IPS-18c (cell line): ENCODE measurements at regions not wholly inside any gene's neighbourhood (a gene's known extent, or its start where the extent isn't known, plus 50 kb on each side); places are given as distances from the start of the nearest gene placed in this dataset.

Experiments used
- H3K4me3 ChIP-seq: 2 replicates; pipeline ENCODE4 v1.7.0; 2013; ENCODE audit warnings: low read depth, mild to moderate bottlenecking, low read length, moderate library complexity; ENCODE audit not compliant: insufficient read depth
- H3K9me3 ChIP-seq: one replicate; pipeline ENCODE4 v1.6.1; 2013; ENCODE audit warnings: mild to moderate bottlenecking, low read length, moderate library complexity; ENCODE audit not compliant: control insufficient read depth, insufficient read depth

DNA sequence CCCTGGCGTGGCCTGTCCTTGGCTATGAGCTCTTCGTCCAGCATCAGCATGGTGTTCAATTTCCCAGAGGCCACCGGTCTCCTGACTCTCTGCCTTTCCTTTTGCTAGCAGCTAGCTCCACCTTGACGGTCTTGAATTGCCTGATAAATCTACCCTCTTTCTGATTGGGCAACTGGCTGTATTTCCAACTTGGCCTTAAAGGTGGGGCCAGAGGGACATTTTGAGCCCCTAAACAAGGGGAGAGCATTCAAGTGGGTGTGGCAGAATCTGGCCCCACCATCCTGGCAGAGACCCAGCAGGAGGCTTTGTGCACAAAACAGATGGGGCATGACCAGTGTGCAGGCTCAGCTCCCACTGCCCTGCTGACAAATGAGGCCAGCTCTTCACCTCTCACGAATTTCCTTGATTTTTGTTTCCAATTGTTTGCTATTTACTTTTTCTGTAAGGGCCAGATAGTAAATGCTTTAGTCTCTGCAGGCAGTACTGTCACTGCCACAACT is 148.9 kb upstream of the VSTM2B start:
- H3K4me3 ChIP-seq = no peak overlapping the region
- no peaks in the 10 kb centered on the region for H3K9me3 ChIP-seq

DNA sequence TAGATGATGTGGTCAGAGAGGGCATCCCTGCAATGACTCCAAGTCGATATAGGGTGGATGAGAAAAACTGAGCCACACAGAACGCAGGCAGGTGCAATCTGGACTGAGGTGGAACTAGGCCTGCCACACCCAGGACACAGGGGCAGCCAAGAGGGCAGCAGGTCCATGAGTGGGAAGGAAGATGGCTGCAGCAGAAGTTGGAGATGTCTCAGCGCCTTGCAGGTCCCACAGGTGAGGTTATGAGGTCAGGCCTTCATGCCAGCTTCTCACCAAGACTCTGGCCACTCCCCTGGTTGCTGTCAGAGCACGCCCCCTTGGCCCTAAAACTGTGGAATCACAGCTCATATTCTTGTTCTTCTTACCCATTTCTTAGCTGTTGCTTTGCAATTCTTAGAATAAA is 147.7 kb upstream of the VSTM2B start:
- no peaks in the 10 kb centered on the region for H3K9me3 ChIP-seq
- no peak overlapping the region for H3K4me3 ChIP-seq

DNA sequence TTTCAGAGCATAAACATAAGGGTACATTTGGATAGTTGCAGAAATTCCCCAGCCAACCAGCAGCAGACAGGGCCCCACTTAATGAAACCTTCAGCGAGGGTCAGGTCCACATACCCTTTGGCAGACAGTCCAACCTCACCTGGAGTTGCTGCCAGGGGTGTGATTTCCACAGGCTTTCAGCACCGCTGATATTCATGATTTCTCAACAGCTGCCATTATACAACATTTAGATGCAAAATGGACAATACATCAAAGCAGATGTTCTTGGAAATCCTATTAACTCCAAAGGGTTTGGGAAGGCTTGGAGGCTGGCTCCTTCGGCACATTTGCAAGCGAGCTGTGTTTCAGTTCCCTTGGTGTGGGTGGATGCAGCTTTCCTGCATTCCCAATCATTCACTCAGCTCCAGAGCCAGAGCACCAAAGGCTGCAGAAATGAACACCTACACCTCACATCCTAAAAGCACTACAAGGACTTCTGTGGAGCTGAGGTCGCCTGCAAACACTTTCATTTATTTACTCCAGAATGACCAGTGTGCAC is 147.2 kb upstream of the VSTM2B start:
- no peaks in the 10 kb centered on the region for H3K9me3 ChIP-seq

DNA sequence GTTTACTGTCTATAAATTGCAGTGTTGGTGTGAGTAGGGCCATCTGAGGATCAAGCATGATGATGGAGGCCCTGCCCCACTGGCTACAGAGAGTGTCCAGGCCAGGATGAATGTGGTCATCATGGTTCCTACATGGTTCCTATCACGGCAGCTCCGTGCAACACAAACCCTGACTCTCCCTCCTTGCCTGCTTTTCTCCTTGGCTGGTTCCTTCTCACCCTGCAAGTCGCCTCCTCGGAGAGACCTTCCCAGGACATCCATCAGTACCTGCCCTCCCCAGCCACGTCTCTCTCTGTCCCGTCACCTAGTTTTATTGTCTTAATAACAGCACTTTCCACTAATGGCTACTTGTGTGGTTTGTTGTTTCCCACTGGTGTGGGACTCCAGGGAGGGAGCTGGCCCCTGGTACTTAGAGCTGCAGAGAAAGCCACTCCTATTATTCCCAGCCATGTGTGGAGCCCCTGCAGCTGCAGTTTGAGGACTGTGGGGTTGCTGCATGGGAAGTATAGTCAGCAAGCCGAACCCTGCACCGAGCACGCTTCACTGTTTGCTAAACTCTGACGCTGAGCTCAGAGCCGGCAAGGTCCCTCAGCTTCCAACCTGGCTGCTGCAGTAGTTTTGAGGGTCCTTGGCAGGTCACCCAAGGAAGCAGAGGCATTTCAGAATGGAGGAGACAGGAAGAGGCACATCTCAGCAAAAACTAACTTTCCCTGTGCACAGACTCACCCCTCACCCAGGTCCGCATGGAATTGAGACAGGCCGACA is 146.4 kb upstream of the VSTM2B start:
- no peaks in the 10 kb centered on the region for H3K9me3 ChIP-seq

More for the DNA sequence above, 147.2 kb upstream of the VSTM2B start:
- no peak overlapping the region for H3K4me3 ChIP-seq

DNA sequence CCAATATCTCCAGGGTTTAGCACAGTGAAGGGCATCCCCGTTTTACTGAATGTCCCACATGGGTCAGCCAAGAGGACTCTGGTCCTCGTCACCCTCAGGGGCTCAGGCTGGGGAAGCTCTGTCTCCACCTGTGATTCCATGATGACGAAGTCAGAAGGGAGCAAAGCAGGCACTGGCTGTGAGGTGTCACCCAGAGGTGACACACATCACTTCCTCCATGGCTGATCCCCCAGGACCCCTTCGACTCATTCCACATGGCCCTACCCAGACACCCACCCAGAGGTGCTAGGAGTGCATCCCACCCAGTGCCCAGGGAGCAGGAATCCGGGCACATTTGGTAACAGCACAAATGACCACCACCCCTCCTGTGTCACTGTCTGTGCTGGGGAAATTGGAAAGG is 145.2 kb upstream of the VSTM2B start:
- Histone ChIP-seq H3K9me3 (no peaks in the 10 kb centered on the region), H3K4me3 (no peak overlapping the region)

More for the DNA sequence above, 146.4 kb upstream of the VSTM2B start:
- no peak overlapping the region for H3K4me3 ChIP-seq

DNA sequence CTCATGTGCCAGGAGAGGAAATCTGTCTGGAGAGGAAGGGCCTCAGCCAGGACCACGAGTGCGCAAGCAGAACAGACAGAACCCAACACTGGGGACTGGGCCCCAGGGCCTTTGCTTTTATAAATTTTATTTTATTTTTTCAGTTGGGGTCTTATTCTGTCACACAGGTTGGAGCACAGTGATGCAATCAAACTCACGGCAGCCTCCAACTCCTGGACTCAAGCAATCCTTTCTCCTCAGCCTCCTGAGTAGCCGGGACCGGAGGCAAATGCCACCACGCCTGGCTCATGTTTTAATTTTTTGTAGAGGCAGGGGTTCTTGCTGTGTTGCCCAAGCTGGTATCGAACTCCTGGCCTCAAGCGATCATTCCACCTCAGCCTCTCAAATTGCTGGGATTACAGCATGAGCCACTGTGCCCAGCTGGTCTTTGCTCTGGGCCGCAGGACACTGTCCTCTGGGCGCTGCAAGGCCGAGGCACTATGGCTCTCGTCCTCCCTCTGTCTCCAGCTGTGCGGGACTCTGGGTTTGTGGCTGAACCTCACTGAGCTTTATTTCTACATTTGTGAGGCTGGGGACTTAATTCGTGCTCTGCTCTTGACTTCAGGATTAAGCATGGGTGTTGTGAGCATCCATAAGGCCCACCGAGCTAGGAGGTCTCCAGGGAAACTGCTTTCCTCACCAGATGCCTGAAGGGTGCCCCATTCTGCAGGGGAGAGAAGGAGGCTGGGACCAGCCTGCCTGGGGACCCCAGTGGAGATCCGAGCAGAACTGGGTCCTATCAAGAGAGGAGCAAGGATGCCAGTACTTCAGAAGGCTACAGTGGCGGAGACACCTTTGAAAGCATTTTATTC is 144.2 kb upstream of the VSTM2B start:
- H3K9me3 ChIP-seq = no peaks in the 10 kb centered on the region
- no peak overlapping the region for H3K4me3 ChIP-seq

DNA sequence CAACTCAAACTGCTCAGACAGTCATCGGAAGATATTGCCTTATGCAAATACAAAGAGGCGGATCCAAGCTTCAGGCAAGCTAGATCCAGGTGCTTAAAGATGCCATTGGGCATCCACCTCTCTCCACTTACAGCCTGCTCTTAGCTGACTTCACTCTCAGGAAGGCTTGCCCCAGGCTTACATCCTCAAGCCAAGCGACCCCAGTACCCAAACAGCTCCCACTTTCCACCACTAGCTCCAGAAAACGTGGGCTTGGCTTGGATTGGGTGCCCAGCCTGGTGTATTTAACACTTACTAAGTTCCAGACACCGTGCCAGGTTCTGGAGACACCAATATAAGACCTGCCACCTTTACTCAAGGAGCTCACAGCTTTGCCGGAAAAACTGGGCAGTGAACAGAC is 142.1 kb upstream of the VSTM2B start:
- no peak overlapping the region for H3K4me3 ChIP-seq

DNA sequence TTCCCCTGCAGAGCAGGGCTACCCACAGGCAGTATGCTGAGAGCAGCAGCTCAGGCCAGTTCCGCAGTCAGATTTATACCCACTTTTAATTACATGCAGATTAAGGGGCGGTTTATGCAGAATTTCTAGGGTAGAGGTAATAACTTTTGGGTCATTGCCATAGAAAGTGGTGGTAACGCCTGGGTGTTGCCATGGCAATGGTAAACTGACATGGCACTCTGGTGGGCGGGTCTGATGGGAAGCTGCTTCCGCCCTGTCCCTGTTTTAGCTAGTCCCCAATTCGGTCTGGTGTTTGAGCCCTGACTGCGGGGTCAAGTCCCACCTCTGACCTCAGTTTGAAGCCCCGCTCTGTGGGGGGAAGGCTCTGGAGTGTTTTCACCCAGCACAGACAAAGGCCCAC is 141.1 kb upstream of the VSTM2B start:
- Histone ChIP-seq H3K4me3 (no peak overlapping the region), H3K9me3 (no peaks in the 10 kb centered on the region)

More for the DNA sequence above, 142.1 kb upstream of the VSTM2B start:
- no peaks in the 10 kb centered on the region for H3K9me3 ChIP-seq

DNA sequence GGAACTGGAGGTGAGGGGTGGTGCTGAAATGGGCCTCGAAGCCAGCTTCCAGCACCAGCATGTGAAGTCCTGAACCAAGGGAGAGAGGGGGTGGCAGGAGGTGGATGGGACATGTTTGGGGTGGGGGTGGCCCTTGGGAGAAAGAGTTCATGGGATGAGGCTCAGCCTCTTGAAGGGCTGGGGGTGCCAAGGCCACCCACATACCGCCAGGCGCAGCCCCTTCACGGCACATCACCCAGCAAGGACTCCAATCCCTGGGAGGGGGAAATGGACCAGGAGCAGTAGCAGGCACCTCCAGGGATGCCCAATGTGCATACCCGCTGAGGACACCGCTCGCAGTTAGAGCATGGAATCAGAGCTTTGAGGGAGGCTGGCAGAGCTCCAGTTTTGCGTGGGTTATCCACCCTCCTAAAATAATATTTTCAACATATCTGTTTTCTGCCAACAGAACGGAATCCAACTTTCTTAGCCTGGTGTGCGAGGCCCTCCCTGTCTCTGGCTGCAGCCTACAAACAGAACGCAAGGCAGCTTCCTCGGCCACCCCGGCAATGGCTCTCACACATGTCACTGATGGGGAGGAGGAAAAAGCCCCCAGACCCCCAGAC is 140.5 kb upstream of the VSTM2B start:
- H3K9me3 ChIP-seq = no peaks in the 10 kb centered on the region
- H3K4me3 ChIP-seq = no peak overlapping the region

DNA sequence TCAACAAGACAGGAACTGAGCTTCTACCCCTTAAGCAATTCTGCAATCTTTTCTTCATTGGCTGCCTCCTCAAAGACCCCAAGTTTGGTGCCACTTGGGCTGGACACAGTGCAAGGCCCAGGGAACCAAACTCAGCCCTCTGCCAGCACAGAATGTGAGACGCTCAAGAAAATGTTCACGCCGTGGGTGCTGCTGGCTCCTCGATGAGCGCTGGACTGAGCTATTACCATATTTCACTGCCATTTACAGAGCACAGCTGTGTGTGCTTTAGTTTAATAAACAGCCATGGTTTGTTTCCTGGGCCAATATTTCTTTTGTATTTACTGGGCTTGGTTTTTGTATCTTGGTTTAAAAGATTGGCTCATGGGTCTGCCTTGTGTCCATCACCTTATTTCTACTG is 138.8 kb upstream of the VSTM2B start:
- no peaks in the 10 kb centered on the region for H3K9me3 ChIP-seq
- H3K4me3 ChIP-seq = no peak overlapping the region

DNA sequence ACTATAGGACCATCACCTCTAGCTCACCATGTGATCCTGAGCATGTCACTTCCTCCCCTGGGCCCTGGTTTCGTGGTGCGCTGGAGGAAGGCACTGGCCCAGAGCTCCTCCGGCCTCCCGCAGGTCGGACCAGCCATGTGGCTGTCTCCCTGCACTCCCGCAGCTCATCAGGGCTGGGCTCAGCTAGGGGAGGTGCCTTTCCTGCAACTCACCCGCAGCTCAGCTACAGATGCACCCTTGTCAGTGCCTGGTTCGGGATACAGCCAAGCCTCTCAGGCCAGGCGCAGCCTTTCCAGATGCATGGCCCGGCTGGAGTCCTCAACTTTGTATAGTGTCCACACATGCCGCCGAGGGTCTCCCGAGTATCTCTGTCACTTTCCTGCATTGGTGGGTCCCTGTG is 138.2 kb upstream of the VSTM2B start:
- Histone ChIP-seq H3K4me3 (no peak overlapping the region), H3K9me3 (no peaks in the 10 kb centered on the region)

DNA sequence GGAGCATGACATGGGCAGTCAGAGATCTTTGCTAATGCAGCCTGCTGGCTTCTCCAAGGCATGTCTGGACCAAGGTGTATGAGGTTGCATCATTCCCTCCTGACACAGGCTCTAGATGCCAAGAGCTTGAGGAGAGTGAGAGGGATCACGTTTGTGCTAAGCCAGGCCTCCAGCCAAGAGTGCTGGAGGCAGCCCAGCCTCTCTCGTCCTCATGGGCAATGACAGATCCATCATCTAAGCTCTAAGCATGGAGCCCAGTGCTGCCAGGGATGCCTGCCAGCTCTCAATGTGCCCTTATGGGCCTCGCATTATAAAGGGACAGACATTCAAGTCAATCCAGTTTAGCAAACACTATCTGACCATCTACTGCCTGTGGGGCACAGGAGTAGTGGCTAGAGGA is 136.3 kb upstream of the VSTM2B start:
- no peaks in the 10 kb centered on the region for H3K9me3 ChIP-seq
- H3K4me3 ChIP-seq = no peak overlapping the region

DNA sequence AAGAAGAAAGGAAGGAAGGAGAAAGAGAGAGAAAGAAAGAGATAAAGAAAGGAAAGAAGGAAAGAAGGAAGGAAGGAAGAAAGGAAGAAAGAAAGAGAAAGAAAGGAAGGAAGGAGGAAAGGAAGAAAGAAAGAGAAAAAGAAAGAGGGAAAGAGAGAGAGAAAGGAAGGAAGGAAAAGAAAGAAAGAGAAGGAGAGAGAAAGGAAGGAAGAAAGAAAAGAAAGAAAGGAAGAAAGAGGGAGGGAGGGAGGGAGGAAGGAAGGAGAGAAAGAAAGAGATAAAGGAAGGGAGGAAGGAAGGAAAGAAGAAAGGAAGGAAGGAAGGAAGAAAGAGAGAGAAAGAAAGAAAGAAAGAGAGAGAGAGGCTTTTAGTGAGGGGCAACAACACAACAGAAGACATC is 135.1 kb upstream of the VSTM2B start:
- H3K9me3 ChIP-seq = no peaks in the 10 kb centered on the region
- H3K4me3 ChIP-seq = no peak overlapping the region

DNA sequence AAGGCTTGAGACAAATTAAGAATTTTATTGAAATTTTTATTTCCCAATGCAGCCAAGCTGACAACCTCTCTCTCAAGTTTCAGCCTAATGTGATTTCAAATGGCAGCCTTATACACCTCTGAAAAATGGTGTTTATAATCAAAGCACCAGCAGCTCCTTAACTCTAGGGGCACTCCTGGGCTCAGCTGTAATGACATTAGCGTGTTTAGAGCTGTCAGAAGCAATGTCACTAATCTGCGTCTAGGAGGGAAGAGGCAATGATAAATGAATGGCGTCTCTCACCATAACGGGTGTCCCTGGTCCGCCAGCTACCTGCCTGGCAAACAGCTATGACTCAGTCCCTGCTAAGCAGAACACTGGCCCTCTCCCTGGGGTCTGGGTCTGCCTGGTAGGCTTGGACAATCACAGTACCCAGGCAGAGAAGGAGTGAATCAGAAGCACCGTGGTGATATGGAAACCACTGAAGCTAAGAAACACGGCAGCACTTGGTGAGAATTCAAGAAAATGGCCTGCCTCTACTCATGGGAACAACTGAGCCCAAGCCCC is 131.8 kb upstream of the VSTM2B start:
- no peaks in the 10 kb centered on the region for H3K9me3 ChIP-seq
- H3K4me3 ChIP-seq = no peak overlapping the region

DNA sequence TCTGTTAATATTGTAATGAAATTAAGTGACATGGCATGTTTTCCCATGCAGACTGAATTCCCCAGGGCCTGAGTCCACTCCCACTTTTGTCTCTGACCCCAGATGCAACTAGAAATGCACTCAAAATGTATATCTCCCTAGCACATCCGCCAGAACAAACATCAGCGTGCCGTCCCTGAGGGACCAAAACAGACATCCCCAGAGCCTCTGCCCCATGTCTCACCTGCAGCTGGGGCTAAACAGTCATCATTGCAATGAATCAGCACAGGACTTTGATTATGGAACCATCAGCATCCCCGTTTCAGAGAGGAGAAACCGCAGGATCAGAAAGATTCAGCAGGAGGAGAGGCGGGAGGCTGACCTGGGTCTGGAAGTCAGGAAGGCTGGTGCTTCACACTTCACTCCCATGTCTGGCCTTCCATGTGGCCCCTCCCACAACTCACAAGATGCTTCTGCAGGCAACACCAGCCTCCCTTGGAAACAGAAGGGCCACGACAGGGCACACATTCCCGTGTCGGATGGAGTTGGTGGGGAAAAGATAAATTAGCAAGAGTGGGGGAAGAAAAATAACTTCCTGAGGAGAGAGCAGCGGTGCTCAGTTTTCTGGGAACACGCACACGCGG is 130.6 kb upstream of the VSTM2B start:
- peaks cover 4% of the 10 kb centered on the region for H3K9me3 ChIP-seq
- no peak overlapping the region for H3K4me3 ChIP-seq

DNA sequence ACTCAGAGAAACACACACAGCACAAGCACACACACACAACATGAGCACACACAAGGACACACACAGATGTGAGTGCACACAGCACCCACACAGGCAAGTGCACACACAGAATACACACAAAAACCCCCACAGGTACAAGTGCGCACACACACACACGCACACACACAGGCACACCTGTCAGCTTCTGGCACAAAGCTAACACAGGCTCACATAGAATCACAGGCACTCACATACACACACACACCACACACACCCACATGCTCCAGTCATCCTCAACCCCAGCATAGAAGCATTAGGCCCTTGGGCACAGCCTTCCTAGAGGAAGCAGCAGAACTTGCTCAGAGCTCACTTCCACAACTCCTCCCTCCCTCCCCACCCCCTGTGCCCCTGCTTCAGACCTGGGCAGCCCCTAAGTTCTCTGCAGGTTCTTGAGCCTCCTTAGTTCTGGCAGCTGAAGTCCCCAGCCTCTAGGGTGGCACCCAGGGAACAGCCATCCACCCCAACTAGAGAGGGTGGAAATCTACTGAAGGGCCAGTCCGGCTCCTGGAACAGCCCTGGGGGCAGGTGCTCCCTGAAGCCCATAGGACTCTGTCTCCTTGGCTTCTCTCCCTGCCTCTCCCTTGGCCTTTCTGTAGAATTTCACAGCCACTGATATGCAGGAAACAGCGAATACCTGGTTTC is 129.9 kb upstream of the VSTM2B start:
- H3K9me3 ChIP-seq = peaks cover 4% of the 10 kb centered on the region

More for the DNA sequence above, 129.9 kb upstream of the VSTM2B start:
- no peak overlapping the region for H3K4me3 ChIP-seq
